ENCODE measurements at regions not wholly inside any gene's neighbourhood (a gene's known extent, or its start where the extent isn't known, plus 50 kb on each side); places are given as distances from the start of the nearest gene placed in this dataset.
"Not testable (repeated sequence)": the region's sequence is repeated elsewhere in the genome, so short reads cannot be mapped to it uniquely, and the experiment has no call there.

DNA sequence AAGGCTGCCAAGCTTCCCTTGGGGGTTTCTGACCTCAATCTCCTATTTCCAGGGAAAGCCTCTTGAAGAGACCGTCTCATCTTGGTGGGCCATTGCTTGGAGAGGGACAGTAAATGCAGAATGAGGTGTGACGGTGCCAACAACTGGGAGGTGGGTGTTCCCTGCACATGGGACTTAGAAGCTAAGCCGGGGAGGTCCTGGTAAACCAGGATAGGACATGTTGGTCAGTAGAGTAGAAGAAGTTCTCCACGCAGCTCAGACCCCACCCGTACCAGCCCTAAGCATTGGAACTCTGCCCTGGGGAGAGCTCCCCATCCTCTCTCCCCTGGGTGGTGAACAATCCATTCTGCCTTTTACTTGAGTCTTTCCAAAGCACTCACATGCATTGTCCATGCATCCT lies 92.0 kb downstream of the SOX1 start:
- ATAC-seq (ENCODE audit: insufficient number of reproducible peaks, low FRiP score, low read depth) (no peak), DNase-seq (ENCODE audit: low spot score) (no peak)
- Histone ChIP-seq H3K4me1 (ENCODE audit: control insufficient read depth in 1 of 2, low read depth in 2 of 2) (no peaks in the 10 kb centered on the region), H3K4me3 (no peak overlapping the region), H3K27ac (no peak overlapping the region), H3K27me3 (replicated peaks; ENCODE audit: insufficient read depth) (no peaks in the 10 kb centered on the region), H3K36me3 (no peaks in the 10 kb centered on the region), H3K9me3 (no peaks in the 10 kb centered on the region)
- TF ChIP-seq, protein P1, sequence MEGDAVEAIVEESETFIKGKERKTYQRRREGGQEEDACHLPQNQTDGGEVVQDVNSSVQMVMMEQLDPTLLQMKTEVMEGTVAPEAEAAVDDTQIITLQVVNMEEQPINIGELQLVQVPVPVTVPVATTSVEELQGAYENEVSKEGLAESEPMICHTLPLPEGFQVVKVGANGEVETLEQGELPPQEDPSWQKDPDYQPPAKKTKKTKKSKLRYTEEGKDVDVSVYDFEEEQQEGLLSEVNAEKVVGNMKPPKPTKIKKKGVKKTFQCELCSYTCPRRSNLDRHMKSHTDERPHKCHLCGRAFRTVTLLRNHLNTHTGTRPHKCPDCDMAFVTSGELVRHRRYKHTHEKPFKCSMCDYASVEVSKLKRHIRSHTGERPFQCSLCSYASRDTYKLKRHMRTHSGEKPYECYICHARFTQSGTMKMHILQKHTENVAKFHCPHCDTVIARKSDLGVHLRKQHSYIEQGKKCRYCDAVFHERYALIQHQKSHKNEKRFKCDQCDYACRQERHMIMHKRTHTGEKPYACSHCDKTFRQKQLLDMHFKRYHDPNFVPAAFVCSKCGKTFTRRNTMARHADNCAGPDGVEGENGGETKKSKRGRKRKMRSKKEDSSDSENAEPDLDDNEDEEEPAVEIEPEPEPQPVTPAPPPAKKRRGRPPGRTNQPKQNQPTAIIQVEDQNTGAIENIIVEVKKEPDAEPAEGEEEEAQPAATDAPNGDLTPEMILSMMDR (IDR thresholded peaks at IDR 0.05) = no peak

DNA sequence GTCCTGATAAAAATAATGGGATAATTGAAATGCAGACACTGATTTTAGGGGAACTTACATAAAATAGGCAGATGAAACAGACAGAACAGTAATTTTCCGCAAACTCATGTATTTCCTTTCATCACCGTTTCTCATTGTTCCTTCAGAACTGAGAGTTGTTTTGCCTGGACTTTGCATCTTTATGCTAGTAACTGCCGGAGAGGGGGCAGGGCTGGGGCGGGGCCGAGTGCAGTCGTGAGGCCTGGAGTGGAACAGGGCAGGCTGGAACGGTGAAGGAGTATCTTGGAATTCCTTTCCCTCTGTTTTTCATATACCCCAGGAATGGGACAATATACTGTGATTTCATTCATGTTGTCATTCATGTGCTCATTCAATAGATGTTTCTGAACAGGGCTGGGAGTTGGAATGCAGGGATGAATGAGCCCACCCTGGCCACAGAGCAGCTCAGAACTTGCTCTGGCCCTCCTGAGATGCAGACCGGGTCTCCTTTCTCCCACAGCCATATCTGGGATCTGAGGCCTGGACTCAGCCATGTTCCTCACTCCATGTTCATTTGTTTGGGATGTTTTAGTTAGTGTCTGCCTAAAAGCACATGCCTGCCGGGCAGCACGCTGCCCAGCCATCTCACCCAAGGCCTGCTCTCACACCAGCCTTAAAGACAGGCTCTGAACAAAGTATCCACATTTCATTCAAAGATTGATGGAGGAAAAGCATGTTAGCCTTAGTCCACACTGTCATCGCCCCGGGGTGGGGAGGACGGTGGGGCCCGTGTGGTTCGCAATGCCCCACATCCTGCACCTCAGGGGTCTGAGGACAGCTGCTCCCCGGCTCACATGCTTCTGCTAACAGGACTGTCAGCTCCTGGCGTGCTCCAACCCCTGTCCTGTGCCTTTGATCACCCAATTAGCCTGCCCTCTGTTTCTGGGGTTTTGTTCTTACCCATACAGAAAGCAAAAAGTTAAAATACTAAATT lies 92.9 kb downstream of the SOX1 start:
- Histone ChIP-seq H3K4me3 (no peak overlapping the region), H3K4me1 (ENCODE audit: control insufficient read depth in 1 of 2, low read depth in 2 of 2) (no peaks in the 10 kb centered on the region), H3K27me3 (replicated peaks; ENCODE audit: insufficient read depth) (no peaks in the 10 kb centered on the region), H3K36me3 (no peaks in the 10 kb centered on the region), H3K27ac (no peak overlapping the region), H3K9me3 (no peaks in the 10 kb centered on the region)
- TF ChIP-seq, protein P1 (IDR thresholded peaks at IDR 0.05) = no peak
- DNase-seq (ENCODE audit: low spot score) (no peak), ATAC-seq (ENCODE audit: insufficient number of reproducible peaks, low FRiP score, low read depth) (no peak)

DNA sequence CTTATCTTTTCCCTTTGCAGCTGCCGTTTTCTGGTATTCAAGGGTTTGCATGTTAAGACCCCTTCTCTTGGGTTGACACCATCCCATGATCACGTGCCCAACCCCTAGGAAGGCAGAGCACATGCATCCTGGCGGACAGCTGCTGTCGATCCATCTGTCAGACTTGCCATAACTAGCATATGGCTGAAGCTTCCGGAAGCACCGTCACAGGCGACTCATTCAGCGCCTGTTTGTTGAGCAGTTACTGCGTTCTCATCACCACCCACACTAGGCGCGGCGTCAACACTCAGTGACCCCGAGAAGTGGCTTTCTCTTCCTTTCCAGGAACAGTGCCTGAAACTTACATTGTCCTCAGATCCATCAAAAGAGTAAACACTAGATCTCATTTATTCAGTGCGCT lies 93.6 kb downstream of the SOX1 start:
- Histone ChIP-seq H3K36me3 (no peaks in the 10 kb centered on the region), H3K9me3 (no peaks in the 10 kb centered on the region), H3K4me1 (ENCODE audit: control insufficient read depth in 1 of 2, low read depth in 2 of 2) (no peaks in the 10 kb centered on the region), H3K27me3 (replicated peaks; ENCODE audit: insufficient read depth) (no peaks in the 10 kb centered on the region), H3K27ac (no peak overlapping the region), H3K4me3 (no peak overlapping the region)
- TF ChIP-seq, protein P1 (IDR thresholded peaks at IDR 0.05) = no peak
- ATAC-seq (ENCODE audit: insufficient number of reproducible peaks, low FRiP score, low read depth) (no peak), DNase-seq (ENCODE audit: low spot score) (no peak)

DNA sequence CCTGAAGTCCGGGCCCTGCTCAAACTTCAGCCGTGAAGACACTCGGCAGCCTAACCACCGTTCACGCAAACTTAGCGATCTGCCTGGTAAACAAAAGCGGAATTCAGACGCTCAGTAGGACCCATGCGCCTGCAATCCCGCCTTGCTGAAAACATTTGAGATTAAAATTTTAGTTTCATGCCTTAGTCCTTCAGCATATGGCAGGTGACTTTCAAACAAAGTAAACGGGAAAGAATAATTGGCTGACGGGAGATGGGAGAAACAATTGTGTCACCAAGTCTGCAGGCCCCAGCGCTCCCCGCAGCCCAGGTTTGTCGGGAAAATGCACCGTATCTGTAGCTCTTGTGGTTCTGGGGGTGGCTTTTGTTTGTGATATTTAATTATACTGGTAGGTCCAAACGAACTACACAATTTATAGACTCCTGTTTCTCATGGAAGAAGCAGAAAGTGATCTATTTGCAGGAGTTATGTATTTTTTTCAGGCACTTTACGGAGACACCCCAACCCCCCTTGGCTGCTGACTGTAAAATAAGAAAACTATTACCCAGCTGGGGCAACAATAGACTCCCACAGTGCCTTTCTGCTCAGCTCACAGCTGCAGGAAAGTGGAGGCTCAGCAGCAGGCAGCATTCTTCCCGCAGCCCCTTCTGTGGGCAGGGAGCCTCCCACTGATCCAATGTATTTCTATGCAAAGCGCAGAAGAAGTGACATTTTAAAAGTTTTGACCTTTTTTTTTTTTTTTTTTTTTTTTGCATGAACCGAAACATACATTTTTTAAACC lies 94.8 kb downstream of the SOX1 start:
- Histone ChIP-seq H3K4me3 (no peak overlapping the region), H3K36me3 (no peaks in the 10 kb centered on the region), H3K9me3 (no peaks in the 10 kb centered on the region), H3K27me3 (replicated peaks; ENCODE audit: insufficient read depth) (no peaks in the 10 kb centered on the region), H3K4me1 (ENCODE audit: control insufficient read depth in 1 of 2, low read depth in 2 of 2) (no peaks in the 10 kb centered on the region), H3K27ac (no peak overlapping the region)
- TF ChIP-seq, protein P1 (IDR thresholded peaks at IDR 0.05) = no peak
- DNase-seq (ENCODE audit: low spot score) (no peak), ATAC-seq (ENCODE audit: insufficient number of reproducible peaks, low FRiP score, low read depth) (no peak)

DNA sequence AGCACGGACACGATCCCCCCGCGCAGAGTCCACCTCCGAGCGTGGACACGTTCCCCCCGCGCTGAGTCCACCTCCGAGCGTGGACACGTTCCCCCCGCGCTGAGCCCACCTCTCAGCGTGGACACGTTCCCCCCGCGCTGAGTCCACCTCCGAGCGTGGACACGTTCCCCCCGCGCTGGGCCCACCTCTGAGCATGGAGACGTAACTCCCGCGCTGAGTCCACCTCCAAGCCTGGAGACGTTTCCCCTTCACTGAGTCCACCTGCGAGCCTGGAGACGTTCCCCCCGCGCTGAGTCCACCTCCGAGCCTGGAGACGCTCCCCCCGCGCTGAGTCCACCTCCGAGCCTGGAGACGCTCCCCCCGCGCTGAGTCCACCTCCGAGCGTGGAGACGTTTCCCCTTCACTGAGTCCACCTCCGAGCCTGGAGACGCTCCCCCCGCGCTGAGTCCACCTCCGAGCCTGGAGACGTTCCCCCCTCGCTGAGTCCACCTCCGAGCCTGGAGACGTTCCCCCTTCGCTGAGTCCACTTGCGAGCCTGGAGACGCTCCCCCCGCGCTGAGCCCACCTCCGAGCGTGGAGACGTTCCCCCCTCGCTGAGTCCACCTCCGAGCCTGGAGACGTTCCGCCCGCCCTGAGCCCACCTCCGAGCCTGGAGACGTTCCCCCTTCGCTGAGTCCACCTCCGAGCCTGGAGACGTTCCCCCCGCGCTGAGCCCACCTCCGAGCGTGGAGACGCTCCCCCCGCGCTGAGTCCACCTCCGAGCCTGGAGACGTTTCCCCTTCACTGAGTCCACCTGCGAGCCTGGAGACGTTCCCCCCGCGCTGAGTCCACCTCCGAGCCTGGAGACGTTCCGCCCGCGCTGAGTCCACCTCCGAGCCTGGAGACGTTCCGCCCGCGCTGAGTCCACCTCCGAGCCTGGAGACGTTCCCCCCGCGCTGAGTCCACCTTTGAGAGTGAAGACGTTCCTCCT lies 97.0 kb downstream of the SOX1 start:
- H3K9me3 ChIP-seq; DNase-seq (ENCODE audit: low spot score); H3K4me3 ChIP-seq; H3K36me3 ChIP-seq; ATAC-seq (ENCODE audit: insufficient number of reproducible peaks, low FRiP score, low read depth); H3K27ac ChIP-seq; H3K27me3 ChIP-seq (replicated peaks; ENCODE audit: insufficient read depth); H3K4me1 ChIP-seq (ENCODE audit: control insufficient read depth in 1 of 2, low read depth in 2 of 2): not testable (repeated sequence)

All from thoracic aorta (tissue), 2 donors.